Esophagus muscularis mucosa (tissue), 4 donors: ENCODE measurements at regions not wholly inside any gene's neighbourhood (a gene's known extent, or its start where the extent isn't known, plus 50 kb on each side); places are given as distances from the start of the nearest gene placed in this dataset.

ENCODE experiments used
- DNase-seq: peaks from one replicate; pipeline ENCODE4 v3.0.0-alpha.2; 2017; ENCODE audit errors: extremely low spot score
- H3K27ac ChIP-seq, 4 donors: fragments of 200-600 bp; sonication (generic); replicated peaks in 1 of 4; 1 replicate in 3 of 4; 2 replicates in 1 of 4; pipeline ENCODE4 v1.5.1; 2016 to 2019; ENCODE audit warnings: mild to moderate bottlenecking in 1 of 4
- H3K27me3 ChIP-seq, 4 donors: fragments of 200-600 bp; sonication (generic); one replicate each; pipeline versions ENCODE4 v1.5.1 to v1.6.0; 2016 to 2019
- H3K36me3 ChIP-seq, 4 donors: fragments of 200-600 bp; sonication (generic); one replicate each; pipeline ENCODE4 v1.5.1; 2016 to 2019
- H3K4me1 ChIP-seq, 4 donors: fragments of 200-600 bp; sonication (generic); one replicate each; pipeline ENCODE4 v1.5.1; 2016 to 2019
- H3K4me3 ChIP-seq, 4 donors: fragments of 200-600 bp; sonication (generic); 1 replicate in 2 of 4; 2 replicates in 2 of 4; pipeline ENCODE4 v1.5.1; 2016 to 2019; ENCODE audit warnings: mild to moderate bottlenecking in 4 of 4, moderate library complexity in 1 of 4
- H3K9me3 ChIP-seq, 4 donors: fragments of 200-600 bp; sonication (generic); 1 replicate in 3 of 4; 2 replicates in 1 of 4; pipeline ENCODE4 v1.5.1; 2016 to 2019
- CTCF ChIP-seq, 3 experiments: fragments of 200-600 bp in 2 of 3; fragments of 450-650 bp in 1 of 3; sonication (generic) in 2 of 3; IDR thresholded peaks; one replicate each; pipeline ENCODE4 v1.5.1; 2017 to 2019; ENCODE audit warnings: antibody characterized with exemption in 3 of 3, mild to moderate bottlenecking in 2 of 3, moderate library complexity in 1 of 3
- EP300 ChIP-seq: sonication (generic); formaldehyde crosslinking; IDR thresholded peaks from one replicate; pipeline ENCODE4 v1.6.1; 2017; ENCODE audit warnings: antibody characterized with exemption
- POLR2A ChIP-seq: fragments of 450-650 bp; IDR thresholded peaks from one replicate; pipeline ENCODE4 v1.6.1; 2017; ENCODE audit warnings: antibody characterized with exemption, moderate library complexity, mild to moderate bottlenecking, low read depth
- POLR2AphosphoS5 ChIP-seq, 2 donors: sonication (generic); formaldehyde crosslinking; IDR thresholded peaks; one replicate each; pipeline ENCODE4 v1.6.1; 2017; ENCODE audit warnings: antibody characterized with exemption in 2 of 2
- WGBS: methylation state at CpG from one replicate; pipeline ENCODE4 v1.1.5; 2018; 5-methylcytosine and 5-hydroxymethylcytosine counted together
- intact Hi-C: fragments of 100-400 bp; cut with DNase I; formaldehyde crosslinking; loops from one replicate; pipeline ENCODE4 v1.15.1; 2023

DNA sequence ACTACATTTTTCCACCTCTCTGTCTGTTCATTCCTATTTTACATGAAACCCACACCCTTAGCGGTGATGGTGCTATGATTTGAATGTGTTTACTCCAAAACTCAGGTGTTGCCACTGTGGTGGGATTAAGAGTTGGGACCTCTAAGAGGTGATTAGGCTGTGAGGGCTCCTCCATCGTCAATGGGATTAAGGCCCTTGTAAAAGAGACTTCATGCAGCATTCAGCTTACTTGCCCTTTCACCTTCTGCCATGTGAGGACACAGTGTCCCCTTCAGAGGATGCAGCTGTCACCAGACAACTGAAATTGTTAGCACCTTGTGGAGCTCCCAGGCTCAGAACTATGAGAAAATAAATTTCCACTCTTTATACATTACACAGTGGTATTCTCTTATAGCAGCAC is 182.2 kb downstream of the NOC3L start:
- H3K27me3 ChIP-seq: no peaks in the 10 kb centered on the region
- no peaks in the 10 kb centered on the region for H3K9me3 ChIP-seq
- TF ChIP-seq EP300 (no peak), POLR2AphosphoS5 (IDR thresholded peaks at IDR 0.05) (no peak), POLR2A (no peak), CTCF (IDR thresholded peaks at IDR 0.05) (no peak)
- DNase-seq: no peak
- intact Hi-C loops: no loop called here
- H3K4me1 ChIP-seq: peaks cover 3 to 25% (median 22%) of the 10 kb centered on the region in 4 donors
- 81% methylated on average over 2 of the region's 2 CpGs for WGBS
- H3K36me3 ChIP-seq: no peaks in the 10 kb centered on the region
- H3K27ac ChIP-seq: no peak overlapping the region
- no peak overlapping the region for H3K4me3 ChIP-seq

- 84% methylated on average over 7 of the region's 7 CpGs for WGBS
- DNase-seq: no peak
- intact Hi-C loops: no loop called here
- no peaks in the 10 kb centered on the region for H3K27me3 ChIP-seq
- no peak for TF ChIP-seq EP300
- no peak for TF ChIP-seq CTCF (IDR thresholded peaks at IDR 0.05)
- TF ChIP-seq POLR2A: no peak
- no peak for TF ChIP-seq POLR2AphosphoS5 (IDR thresholded peaks at IDR 0.05)
- no peak overlapping the region for H3K4me3 ChIP-seq
- H3K27ac ChIP-seq: no peak overlapping the region
- H3K9me3 ChIP-seq: no peaks in the 10 kb centered on the region
- H3K36me3 ChIP-seq: no peaks in the 10 kb centered on the region
- H3K4me1 ChIP-seq: peaks cover 0 to 15% (median 5%) of the 10 kb centered on the region in 4 donors
Measured at GRCh38 chr10:94183666-94184264, 179.0 kb downstream of the NOC3L start.

DNA sequence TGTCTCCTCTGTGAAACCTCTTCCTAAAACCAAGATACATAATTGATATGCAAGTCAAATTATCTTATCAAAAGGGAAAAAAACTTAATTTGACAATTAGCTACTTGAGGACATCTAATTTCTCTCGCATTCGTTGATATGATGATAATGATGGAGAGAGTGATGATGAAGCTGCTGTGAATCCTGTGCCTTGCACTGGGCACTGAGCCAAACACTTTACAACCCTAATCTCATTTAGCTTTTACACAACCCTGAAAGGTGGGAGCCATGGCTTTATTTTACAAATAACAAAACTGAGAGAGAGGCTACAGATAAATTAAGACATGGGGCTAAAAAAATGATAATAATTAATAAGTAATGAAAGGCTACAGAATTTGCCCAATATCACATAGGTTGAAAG is 176.0 kb downstream of the NOC3L start:
- Histone ChIP-seq H3K4me1 (peaks cover 0 to 10% (median 0%) of the 10 kb centered on the region in 4 donors), H3K9me3 (no peaks in the 10 kb centered on the region), H3K36me3 (no peaks in the 10 kb centered on the region), H3K4me3 (no peak overlapping the region), H3K27me3 (no peaks in the 10 kb centered on the region), H3K27ac (no peak overlapping the region)
- intact Hi-C loops: no loop called here
- WGBS: 61% methylated on average over 2 of the region's 2 CpGs
- DNase-seq: no peak
- TF ChIP-seq CTCF (IDR thresholded peaks at IDR 0.05) (no peak), POLR2AphosphoS5 (IDR thresholded peaks at IDR 0.05) (no peak), EP300 (no peak), POLR2A (no peak)

DNA sequence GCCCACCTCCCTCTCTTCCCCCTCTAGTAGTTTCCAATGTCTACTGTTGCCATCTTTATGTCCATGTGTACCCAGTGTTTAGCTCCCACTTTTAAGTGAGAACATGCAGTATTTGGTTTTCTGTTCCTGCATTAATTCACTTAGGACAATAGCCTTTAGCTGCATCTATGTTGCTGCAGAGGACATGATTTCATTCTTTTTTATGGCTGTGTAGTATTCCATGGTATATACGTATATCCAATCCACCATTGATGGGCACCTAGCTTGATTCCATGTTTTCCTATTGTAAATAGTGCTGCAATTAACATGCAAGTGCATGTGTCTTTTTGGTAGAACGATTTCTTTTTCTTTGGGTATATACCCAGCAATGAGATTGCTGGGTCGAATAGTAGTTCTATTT is 170.4 kb downstream of the NOC3L start:
- intact Hi-C loops: loop anchor here (10.0 kb wide), 1 partner anchor 108 kb away; no protein-coding TSS in a partner anchor
- H3K4me1 ChIP-seq: peaks cover 4 to 48% (median 35%) of the 10 kb centered on the region in 4 donors
- H3K4me3 ChIP-seq: no peak overlapping the region
- TF ChIP-seq CTCF (IDR thresholded peaks at IDR 0.05) (no peak), POLR2A (no peak), EP300 (no peak), POLR2AphosphoS5 (IDR thresholded peaks at IDR 0.05) (no peak)
- no peaks in the 10 kb centered on the region for H3K9me3 ChIP-seq
- H3K27ac ChIP-seq: peak overlapping the region; percentile 52 to 74 (median 68)
- 60% methylated on average over 3 of the region's 3 CpGs for WGBS
- no peak for DNase-seq
- H3K27me3 ChIP-seq: no peaks in the 10 kb centered on the region
- no peaks in the 10 kb centered on the region for H3K36me3 ChIP-seq

DNA sequence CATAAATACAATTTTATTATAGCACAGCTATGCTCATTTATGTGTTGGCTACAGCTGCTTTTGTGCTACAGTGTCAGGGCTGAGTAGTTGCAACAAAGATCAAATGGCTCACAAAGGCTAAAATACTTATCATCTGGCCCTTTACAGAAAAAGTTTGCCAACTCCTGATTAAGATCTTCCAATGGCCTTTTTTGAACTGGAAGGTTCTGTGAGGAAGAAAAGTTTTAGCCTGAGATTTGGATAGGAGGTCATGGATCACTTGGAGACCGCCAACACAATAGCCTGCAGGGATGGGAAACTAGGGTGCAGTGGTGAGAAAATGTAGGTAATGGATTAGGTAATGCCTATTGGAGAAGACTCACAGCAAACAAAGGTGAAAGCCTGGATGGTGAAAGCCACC is 169.8 kb downstream of the NOC3L start:
- TF ChIP-seq POLR2AphosphoS5 (IDR thresholded peaks at IDR 0.05) (no peak), CTCF (IDR thresholded peaks at IDR 0.05) (no peak)
- no peak for DNase-seq
- intact Hi-C loops: loop anchor here (10.0 kb wide), 1 partner anchor 108 kb away; no protein-coding TSS in a partner anchor
- H3K36me3 ChIP-seq: no peaks in the 10 kb centered on the region
- H3K27me3 ChIP-seq: no peaks in the 10 kb centered on the region
- peak overlapping the region; percentile 52 to 74 (median 68) for H3K27ac ChIP-seq
- 35% methylated on average over 1 of the region's 1 CpG for WGBS
- H3K9me3 ChIP-seq: no peaks in the 10 kb centered on the region
- H3K4me1 ChIP-seq: peaks cover 4 to 43% (median 35%) of the 10 kb centered on the region in 4 donors
- no peak overlapping the region for H3K4me3 ChIP-seq
